ENCODE measurements at regions not wholly inside any gene's neighbourhood (a gene's known extent, or its start where the extent isn't known, plus 50 kb on each side); places are given as distances from the start of the nearest gene placed in this dataset.

DNA sequence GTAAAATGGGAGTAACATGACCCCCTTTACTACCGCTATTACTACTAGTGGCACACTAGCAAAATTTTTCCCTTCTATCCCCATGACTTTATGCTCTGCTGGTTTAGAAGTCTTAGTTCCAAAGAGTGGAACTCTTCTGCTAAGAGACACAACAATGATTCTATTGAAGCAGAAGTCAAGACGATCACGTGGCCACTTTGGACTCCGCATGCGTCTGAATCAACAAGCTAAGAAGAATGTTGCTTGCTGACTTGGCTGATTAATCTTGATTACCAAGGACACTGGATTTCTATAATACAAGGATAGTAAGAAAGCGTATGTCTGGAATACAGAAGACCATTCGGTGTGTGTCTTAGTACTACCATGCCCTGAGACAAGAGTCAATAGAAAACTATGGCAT is 244.7 kb upstream of the BTBD3 start:
- CTCF ChIA-PET: no interaction called here
- Histone ChIP-seq H3K36me3 (ENCODE audit: control insufficient read depth, insufficient read depth, low read length) (no peaks in the 10 kb centered on the region), H3K4me3 (ENCODE audit: low read depth in 2 of 2, low read length in 2 of 2) (no peak overlapping the region), H3K4me1 (ENCODE audit: control insufficient read depth, insufficient read depth, low read length) (no peaks in the 10 kb centered on the region), H3K27ac (ENCODE audit: low read length) (no peak overlapping the region), H3K27me3 (ENCODE audit: control insufficient read depth, insufficient read depth, low read length) (no peaks in the 10 kb centered on the region), H3K9me3 (ENCODE audit: control insufficient read depth, insufficient read depth, low read depth, low read length) (0 out of 2 replicates have a peak, but pooled peaks cover 3% of the 10 kb centered on the region)
- in situ Hi-C loops (cut with HindIII; ENCODE audit: low pct_unique_long_range_greater_than_20kb, low sequenced_read_pairs) (no loop called here), intact Hi-C loops (cut with micrococcal nuclease; ENCODE audit: unreplicated experiment) (no loop called here)
- POLR2A ChIA-PET: no interaction called here
- TF ChIP-seq TCF7L2 (IDR thresholded peaks at IDR 0.05; ENCODE audit: low read depth, low read length) (no peak), POLR2AphosphoS5 (IDR thresholded peaks at IDR 0.05; ENCODE audit: low read depth, low read length) (no peak), SIN3A (IDR thresholded peaks at IDR 0.05; ENCODE audit: borderline replicate concordance, insufficient read depth, low read depth, low read length) (no peak), REST (IDR thresholded peaks at IDR 0.05; ENCODE audit: insufficient read depth in 1 of 2, low read depth in 2 of 2, low read length in 1 of 2) (no peak)
- TF ChIP-seq, protein P1, sequence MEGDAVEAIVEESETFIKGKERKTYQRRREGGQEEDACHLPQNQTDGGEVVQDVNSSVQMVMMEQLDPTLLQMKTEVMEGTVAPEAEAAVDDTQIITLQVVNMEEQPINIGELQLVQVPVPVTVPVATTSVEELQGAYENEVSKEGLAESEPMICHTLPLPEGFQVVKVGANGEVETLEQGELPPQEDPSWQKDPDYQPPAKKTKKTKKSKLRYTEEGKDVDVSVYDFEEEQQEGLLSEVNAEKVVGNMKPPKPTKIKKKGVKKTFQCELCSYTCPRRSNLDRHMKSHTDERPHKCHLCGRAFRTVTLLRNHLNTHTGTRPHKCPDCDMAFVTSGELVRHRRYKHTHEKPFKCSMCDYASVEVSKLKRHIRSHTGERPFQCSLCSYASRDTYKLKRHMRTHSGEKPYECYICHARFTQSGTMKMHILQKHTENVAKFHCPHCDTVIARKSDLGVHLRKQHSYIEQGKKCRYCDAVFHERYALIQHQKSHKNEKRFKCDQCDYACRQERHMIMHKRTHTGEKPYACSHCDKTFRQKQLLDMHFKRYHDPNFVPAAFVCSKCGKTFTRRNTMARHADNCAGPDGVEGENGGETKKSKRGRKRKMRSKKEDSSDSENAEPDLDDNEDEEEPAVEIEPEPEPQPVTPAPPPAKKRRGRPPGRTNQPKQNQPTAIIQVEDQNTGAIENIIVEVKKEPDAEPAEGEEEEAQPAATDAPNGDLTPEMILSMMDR (IDR thresholded peaks at IDR 0.05): no peak
- DNase-seq (ENCODE audit: low read depth, low spot score) (no peak), ATAC-seq (no peak)
- BruUV-seq (replicated peaks): no TSS peak

DNA sequence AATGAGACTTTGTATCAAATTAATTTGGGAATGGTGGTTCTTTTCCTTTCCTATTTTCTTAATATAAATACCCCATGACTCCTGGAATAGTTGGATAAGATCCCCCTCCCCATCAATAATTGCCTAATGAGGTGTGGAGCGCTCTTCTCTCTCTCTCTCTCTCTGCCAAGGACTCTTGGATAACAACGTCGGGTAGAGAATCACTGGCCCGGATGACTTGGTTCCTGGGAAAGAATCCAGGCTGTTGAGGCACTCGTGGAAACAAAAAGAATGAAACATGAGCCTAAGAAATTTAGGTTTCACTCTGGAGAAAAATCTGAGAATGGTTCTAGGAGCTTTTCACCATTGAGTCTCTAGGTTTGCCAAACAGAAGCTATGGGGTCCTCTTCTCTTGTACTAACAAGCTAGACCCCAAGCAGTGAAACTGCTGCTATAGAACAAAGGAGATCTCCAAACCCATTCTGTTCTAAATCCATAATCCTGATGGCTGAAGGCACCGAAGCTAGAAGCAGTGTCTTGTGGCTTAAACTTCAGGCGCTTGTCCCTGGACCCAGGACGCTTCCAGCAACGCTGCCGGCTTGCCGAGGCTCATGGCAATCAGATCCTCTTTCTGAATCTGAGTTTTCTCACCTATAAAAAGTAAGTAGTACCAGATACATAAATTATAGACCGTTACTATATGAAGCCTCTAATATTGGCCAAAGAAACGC is 241.6 kb upstream of the BTBD3 start:
- Histone ChIP-seq H3K9me3 (ENCODE audit: control insufficient read depth, insufficient read depth, low read depth, low read length) (0 out of 2 replicates have a peak, but pooled peaks cover 3% of the 10 kb centered on the region), H3K36me3 (ENCODE audit: control insufficient read depth, insufficient read depth, low read length) (no peaks in the 10 kb centered on the region), H3K4me1 (ENCODE audit: control insufficient read depth, insufficient read depth, low read length) (no peaks in the 10 kb centered on the region), H3K27me3 (ENCODE audit: control insufficient read depth, insufficient read depth, low read length) (no peaks in the 10 kb centered on the region), H3K4me3 (ENCODE audit: low read depth in 2 of 2, low read length in 2 of 2) (no peak overlapping the region), H3K27ac (ENCODE audit: low read length) (no peak overlapping the region)
- ChIA-PET CTCF (interaction anchor here (0.6 kb wide), 1 partner anchor 209 kb away, joined by 3 read pairs; no protein-coding TSS in a partner anchor), POLR2A (no interaction called here)
- no peak for ATAC-seq
- in situ Hi-C loops (cut with HindIII; ENCODE audit: low pct_unique_long_range_greater_than_20kb, low sequenced_read_pairs) (no loop called here), intact Hi-C loops (cut with micrococcal nuclease; ENCODE audit: unreplicated experiment) (no loop called here)
- TF ChIP-seq TCF7L2 (IDR thresholded peaks at IDR 0.05; ENCODE audit: low read depth, low read length) (no peak), SIN3A (IDR thresholded peaks at IDR 0.05; ENCODE audit: borderline replicate concordance, insufficient read depth, low read depth, low read length) (no peak), REST (IDR thresholded peaks at IDR 0.05; ENCODE audit: insufficient read depth in 1 of 2, low read depth in 2 of 2, low read length in 1 of 2) (no peak), POLR2AphosphoS5 (IDR thresholded peaks at IDR 0.05; ENCODE audit: low read depth, low read length) (no peak)
- TF ChIP-seq, protein P1 (IDR thresholded peaks at IDR 0.05): no peak
- BruUV-seq (replicated peaks): no TSS peak
- DNase-seq (ENCODE audit: low read depth, low spot score): no peak

All from Panc1 (cell line).